ENCODE measurements at regions not wholly inside any gene's neighbourhood (a gene's known extent, or its start where the extent isn't known, plus 50 kb on each side); places are given as distances from the start of the nearest gene placed in this dataset.

- no peak for TF ChIP-seq CTCF (IDR thresholded peaks at IDR 0.05; ENCODE audit: insufficient read depth, low read depth, low read length, missing control alignments)
- no peak overlapping the region for H3K4me3 ChIP-seq (ENCODE audit: low read length)
- DNase-seq (ENCODE audit: low read depth), result no peak
These were observed 509.3 kb upstream of the PPP2R3A start for GRCh38 chr3:135456108-135456790.

GRCh38 chr3:135458541-135459322 lies 506.8 kb upstream of the PPP2R3A start:
- no peak overlapping the region for H3K4me3 ChIP-seq (ENCODE audit: low read length)
- no peak for DNase-seq (ENCODE audit: low read depth)
- no peak for TF ChIP-seq CTCF (IDR thresholded peaks at IDR 0.05; ENCODE audit: insufficient read depth, low read depth, low read length, missing control alignments)

GRCh38 chr3:135460273-135460672 lies 505.3 kb upstream of the PPP2R3A start:
- H3K4me3 ChIP-seq (ENCODE audit: low read length), result no peak overlapping the region
- no peak for TF ChIP-seq CTCF (IDR thresholded peaks at IDR 0.05; ENCODE audit: insufficient read depth, low read depth, low read length, missing control alignments)
- no peak for DNase-seq (ENCODE audit: low read depth)

- DNase-seq (ENCODE audit: low read depth), result no peak
- no peak overlapping the region for H3K4me3 ChIP-seq (ENCODE audit: low read length)
- TF ChIP-seq CTCF (IDR thresholded peaks at IDR 0.05; ENCODE audit: insufficient read depth, low read depth, low read length, missing control alignments), result no peak
These were observed 493.6 kb upstream of the PPP2R3A start for GRCh38 chr3:135471911-135472310.

- no peak for DNase-seq (ENCODE audit: low read depth)
- no peak overlapping the region for H3K4me3 ChIP-seq (ENCODE audit: low read length)
- TF ChIP-seq CTCF (IDR thresholded peaks at IDR 0.05; ENCODE audit: insufficient read depth, low read depth, low read length, missing control alignments), result no peak
These were observed 492.1 kb upstream of the PPP2R3A start for GRCh38 chr3:135473449-135473848.

- H3K4me3 ChIP-seq (ENCODE audit: low read length), result no peak overlapping the region
- TF ChIP-seq CTCF (IDR thresholded peaks at IDR 0.05; ENCODE audit: insufficient read depth, low read depth, low read length, missing control alignments), result no peak
- DNase-seq (ENCODE audit: low read depth), result no peak
These were observed 478.3 kb upstream of the PPP2R3A start for GRCh38 chr3:135487261-135487660.

All from epithelial cell of esophagus (primary cell).